ENCODE measurements at regions not wholly inside any gene's neighbourhood (a gene's known extent, or its start where the extent isn't known, plus 50 kb on each side); places are given as distances from the start of the nearest gene placed in this dataset.

- TF ChIP-seq CTBP2 (IDR thresholded peaks at IDR 0.05; ENCODE audit: borderline replicate concordance, insufficient read depth, insufficient read length, low read length) (no peak), TEAD4 (IDR thresholded peaks at IDR 0.05; ENCODE audit: low read depth, low read length) (no peak), SIN3A (conservative IDR thresholded peaks at IDR 0.05 in 1 of 2, IDR thresholded peaks at IDR 0.05 in 1 of 2; ENCODE audit: low read depth in 1 of 2, low read length in 2 of 2) (no peak), RNF2 (IDR thresholded peaks at IDR 0.05; ENCODE audit: borderline replicate concordance, low read depth, low read length, missing control alignments, poor library complexity, severe bottlenecking) (no peak), JUND (IDR thresholded peaks at IDR 0.05; ENCODE audit: low read length) (no peak)
These were observed 57.3 kb upstream of the PLSCR4 start (continued) for GRCh38 chr3:146308222-146308621.
